Heart left ventricle (tissue), 16 donors: ENCODE measurements at regions not wholly inside any gene's neighbourhood (a gene's known extent, or its start where the extent isn't known, plus 50 kb on each side); places are given as distances from the start of the nearest gene placed in this dataset.

Experiments used
- ATAC-seq, 4 donors: fragments of 200-7000 bp; cut with Tn5 transposase; one replicate each; pipeline ENCODE4 v1.9.1; 2020 to 2022; ENCODE audit warnings: moderate library complexity in 4 of 4, mild to moderate bottlenecking in 3 of 4, moderate number of reproducible peaks in 1 of 4
- DNase-seq, 5 donors: peaks; one replicate each; pipeline ENCODE4 v3.0.0-alpha.2; 2020
- H3K27ac ChIP-seq, 12 donors: fragments of 200-600 bp; sonication (generic) in 4 of 12; one replicate each; pipeline versions ENCODE4 v1.5.0 to v1.8.0; 2016 to 2022; ENCODE audit warnings: mild to moderate bottlenecking in 2 of 12
- H3K27me3 ChIP-seq, 9 donors: fragments of 200-600 bp; sonication (generic) in 2 of 9; one replicate each; pipeline versions ENCODE4 v1.5.1 to v1.8.0; 2016 to 2022; ENCODE audit warnings: mild to moderate bottlenecking in 3 of 9
- H3K36me3 ChIP-seq, 9 donors: fragments of 200-600 bp; sonication (generic) in 2 of 9; one replicate each; pipeline versions ENCODE4 v1.5.0 to v1.8.0; 2018 to 2022; ENCODE audit warnings: mild to moderate bottlenecking in 2 of 9
- H3K4me1 ChIP-seq, 12 donors: fragments of 200-600 bp; sonication (generic) in 4 of 12; one replicate each; pipeline versions ENCODE4 v1.5.0 to v1.8.0; 2016 to 2022; ENCODE audit warnings: mild to moderate bottlenecking in 3 of 12
- H3K4me3 ChIP-seq, 12 donors: fragments of 200-600 bp; sonication (generic) in 4 of 12; one replicate each; pipeline versions ENCODE4 v1.5.0 to v1.8.0; 2017 to 2022; ENCODE audit warnings: mild to moderate bottlenecking in 9 of 12, moderate library complexity in 4 of 12
- H3K9me3 ChIP-seq, 12 donors: fragments of 200-600 bp; sonication (generic) in 4 of 12; one replicate each; pipeline versions ENCODE4 v1.5.0 to v1.8.0; 2016 to 2022; ENCODE audit warnings: mild to moderate bottlenecking in 1 of 12
- CTCF ChIP-seq, 12 donors: fragments of 200-600 bp; sonication (generic) in 4 of 12; IDR thresholded peaks; one replicate each; pipeline versions ENCODE4 v1.5.0 to v1.8.0; 2018 to 2022; ENCODE audit warnings: antibody characterized with exemption in 12 of 12, mild to moderate bottlenecking in 5 of 12
- POLR2A ChIP-seq, 2 donors: fragments of 450-650 bp; IDR thresholded peaks; one replicate each; pipeline ENCODE4 v1.6.1; 2017; ENCODE audit warnings: antibody characterized with exemption in 2 of 2, mild to moderate bottlenecking in 2 of 2, moderate library complexity in 2 of 2
- WGBS, 4 donors: extraction: QIAGEN DNeasy Blood & Tissue Kit in 2 of 4; methylation state at CpG; one replicate each; pipeline versions ENCODE4 v1.1.5 to v1.1.7; 2013 to 2018; 5-methylcytosine and 5-hydroxymethylcytosine counted together
- intact Hi-C, 10 donors: fragments of 100-400 bp; cut with DNase I; formaldehyde crosslinking; loops; one replicate each; pipeline versions ENCODE4 v1.11.1 to v1.14.2; 2022
- donor health status: ischemic (EF 13 %, LVEDD 7.1; RV severe dilation, severe dysfunction).
- donor health status: healthy with polysubstance abuse.
- donor health status: DM: no; HTN: yes; CAD: no.
- donor health status: DM: no; HTN: no; CAD: no.
- donor health status: ischemic (EF 25% LVEDD 6.9; RV normal size, moderate dysfunction).
- donor health status: ischemic (EF 25% LVEDD 5.7; RV mildly dilated, moderate dysfunction).
- donor health status: healthy.
- donor health status: DM: yes; HTN: yes; CAD: no.
- donor health status: ischemic (EF 35%, LVEDD 5.7; RV mildly dilated, moderate dysfunction).
- donor health status: nonischemic (EF 11% LVEDD 7.7; RV severe dilation, severe dysfunction).
- donor health status: DM: yes; HTN: yes; CAD: no.
- donor health status: PGD.
- donor health status: ischemic (EF 29% LVEDD 5.4; RV normal size, mild dysfunction).
- donor health status: nonischemic (EF 23%, LVEDD 6.1; RV moderate dilation, normal function).

GRCh38 chr13:76439546-76439945, 446.7 kb downstream of the KCTD12 start:
- 89 to 96% (median 93%) methylated on average over 2 of the region's 2 CpGs for WGBS, 4 donors
- ATAC-seq (no peak), DNase-seq (no peak)
- intact Hi-C loops: no loop called here
- H3K27me3 ChIP-seq: no peaks in the 10 kb centered on the region
- H3K4me1 ChIP-seq: no peaks in the 10 kb centered on the region
- TF ChIP-seq CTCF (IDR thresholded peaks at IDR 0.05) (no peak), POLR2A (IDR thresholded peaks at IDR 0.05) (no peak)
- H3K4me3 ChIP-seq: no peak overlapping the region
- no peak overlapping the region for H3K27ac ChIP-seq
- H3K36me3 ChIP-seq: no peaks in the 10 kb centered on the region
- H3K9me3 ChIP-seq: peaks cover 0 to 9% (median 2%) of the 10 kb centered on the region in 12 donors

GRCh38 chr13:76438050-76438449, 448.2 kb downstream of the KCTD12 start:
- WGBS, 4 donors: 95 to 99% (median 98%) methylated on average over 2 of the region's 2 CpGs
- TF ChIP-seq POLR2A (IDR thresholded peaks at IDR 0.05) (no peak), CTCF (IDR thresholded peaks at IDR 0.05) (no peak)
- Histone ChIP-seq H3K36me3 (no peaks in the 10 kb centered on the region), H3K4me1 (no peaks in the 10 kb centered on the region), H3K27ac (no peak overlapping the region), H3K27me3 (no peaks in the 10 kb centered on the region), H3K4me3 (no peak overlapping the region), H3K9me3 (peaks cover 0 to 3% (median 0%) of the 10 kb centered on the region in 12 donors)
- intact Hi-C loops: no loop called here
- ATAC-seq (no peak), DNase-seq (no peak)

GRCh38 chr13:76425935-76426334, 460.3 kb downstream of the KCTD12 start:
- peak in 1 of 5 donors; percentile 7 for DNase-seq
- TF ChIP-seq POLR2A (IDR thresholded peaks at IDR 0.05): no peak
- TF ChIP-seq CTCF (IDR thresholded peaks at IDR 0.05): no peak
- WGBS, 4 donors: 49 to 65% (median 58%) methylated on average over 2 of the region's 2 CpGs
- no peaks in the 10 kb centered on the region for H3K27me3 ChIP-seq
- H3K9me3 ChIP-seq: no peaks in the 10 kb centered on the region
- no peaks in the 10 kb centered on the region for H3K36me3 ChIP-seq
- intact Hi-C loops: no loop called here
- ATAC-seq: peak; percentile 64 to 99 (median 87)
- peak overlapping the region in 3 of 12 donors; percentile 21 to 44 (median 44) for H3K27ac ChIP-seq
- H3K4me1 ChIP-seq: peaks cover 0 to 4% (median 0%) of the 10 kb centered on the region in 12 donors
- H3K4me3 ChIP-seq: no peak overlapping the region

GRCh38 chr13:76421011-76421410, 465.2 kb downstream of the KCTD12 start:
- TF ChIP-seq POLR2A (IDR thresholded peaks at IDR 0.05) (no peak), CTCF (IDR thresholded peaks at IDR 0.05) (no peak)
- Histone ChIP-seq H3K4me3 (no peak overlapping the region), H3K27ac (no peak overlapping the region), H3K9me3 (no peaks in the 10 kb centered on the region), H3K36me3 (no peaks in the 10 kb centered on the region), H3K4me1 (peaks cover 0 to 16% (median 2%) of the 10 kb centered on the region in 12 donors), H3K27me3 (no peaks in the 10 kb centered on the region)
- intact Hi-C loops: no loop called here
- ATAC-seq (no peak), DNase-seq (no peak)
- 64 to 89% (median 81%) methylated on average over 3 of the region's 3 CpGs for WGBS, 4 donors
